A673 (cell line): ENCODE measurements at regions not wholly inside any gene's neighbourhood (a gene's known extent, or its start where the extent isn't known, plus 50 kb on each side); places are given as distances from the start of the nearest gene placed in this dataset.

Source experiments
- BruUV-seq: library from RNA; stranded (reverse); fragments of 400-500 nt; replicated peaks from 2 replicates; lab custom pipeline; 2021; lab: Mats Ljungman, UMichigan
- CTCF ChIA-PET: fragments of 300-600 bp; sonication (Branson Sonifier 250); formaldehyde crosslinking; loops from one replicate; lab custom pipeline; 2022; ENCODE audit warnings: antibody characterized with exemption; lab: Charles Lee
- POLR2A ChIA-PET: fragments of 300-600 bp; sonication (Branson Sonifier 250); formaldehyde crosslinking; loops from one replicate; lab custom pipeline; 2022; ENCODE audit warnings: antibody characterized with exemption; ENCODE audit not compliant: low non-redundant PET; lab: Charles Lee
- DNase-seq: peaks from one replicate; pipeline ENCODE4 v3.0.0-alpha.2; 2015; ENCODE audit warnings: low spot score
- H3K27ac ChIP-seq: fragments of 200-600 bp; sonication (generic); 2 replicates; pipeline ENCODE4 v1.5.1; 2016; ENCODE audit warnings: mixed run types, low read depth, mild to moderate bottlenecking, mixed read lengths, antibody characterized with exemption, low read length; ENCODE audit not compliant: poor library complexity, severe bottlenecking
- H3K27me3 ChIP-seq: fragments of 200-600 bp; sonication (generic); replicated peaks from 2 replicates; pipeline ENCODE4 v1.6.1; 2017; ENCODE audit warnings: mixed run types, low read depth, mild to moderate bottlenecking, mixed read lengths, antibody characterized with exemption, low read length; ENCODE audit not compliant: insufficient read depth, poor library complexity
- H3K36me3 ChIP-seq: fragments of 200-600 bp; sonication (generic); 2 replicates; pipeline ENCODE4 v1.6.1; 2016; ENCODE audit warnings: mixed run types, mild to moderate bottlenecking, mixed read lengths, antibody characterized with exemption, low read length; ENCODE audit not compliant: insufficient read depth, poor library complexity, severe bottlenecking
- H3K4me1 ChIP-seq: fragments of 200-600 bp; sonication (generic); 2 replicates; pipeline ENCODE4 v1.6.1; 2017; ENCODE audit warnings: mixed run types, mild to moderate bottlenecking, mixed read lengths, antibody characterized with exemption, low read length; ENCODE audit not compliant: insufficient read depth, poor library complexity, severe bottlenecking
- H3K4me3 ChIP-seq: fragments of 200-600 bp; sonication (generic); 2 replicates; pipeline ENCODE4 v1.5.1; 2016; ENCODE audit warnings: low read depth, mixed run types, mild to moderate bottlenecking, mixed read lengths, low read length; ENCODE audit not compliant: poor library complexity, severe bottlenecking
- H3K9me3 ChIP-seq: fragments of 200-600 bp; sonication (generic); 2 replicates; pipeline ENCODE4 v1.6.1; 2016; ENCODE audit warnings: mixed run types, low read depth, mild to moderate bottlenecking, mixed read lengths, antibody characterized with exemption, low read length; ENCODE audit not compliant: poor library complexity, severe bottlenecking
- EZH2 ChIP-seq: fragments of 200-600 bp; sonication (generic); IDR thresholded peaks from 2 replicates; pipeline ENCODE4 v1.6.1; 2017; ENCODE audit warnings: borderline replicate concordance, low read depth, mild to moderate bottlenecking, mixed read lengths, antibody characterized with exemption, low read length; ENCODE audit not compliant: poor library complexity, severe bottlenecking
- intact Hi-C: fragments of 100-400 bp; cut with micrococcal nuclease; formaldehyde crosslinking; loops from one replicate; pipeline ENCODE4 v1.10.0; 2022; ENCODE audit not compliant: unreplicated experiment
- TF ChIP-seq, protein P1 (sequence below): fragments of 300-800, 200-600 bp; sonication (generic); conservative IDR thresholded peaks from 2 replicates; pipeline ENCODE4 v1.5.1; 2017; ENCODE audit warnings: low read depth, mild to moderate bottlenecking, antibody characterized with exemption, low read length, moderate library complexity, mixed read lengths

DNA sequence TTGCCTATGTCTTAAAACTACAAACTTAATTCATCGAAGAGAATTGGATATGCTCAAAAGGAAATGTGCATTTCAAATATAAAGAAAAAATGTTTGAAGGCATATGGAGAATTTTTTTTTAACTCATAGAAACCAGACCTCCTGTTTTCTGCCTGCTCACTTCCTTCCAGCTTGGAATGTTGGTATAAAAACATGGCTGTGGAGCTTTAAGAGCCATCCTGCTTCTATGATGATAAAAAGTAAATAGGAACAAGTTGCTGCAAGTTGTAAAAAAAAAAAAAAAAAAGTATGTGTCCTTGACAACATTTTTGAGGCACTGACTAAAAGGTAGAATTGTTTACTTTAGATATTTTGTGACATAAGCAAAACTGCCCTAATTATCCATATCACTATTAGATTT, 1230.7 kb downstream of the PCDH9 start:
- ChIA-PET POLR2A (no interaction called here), CTCF (no interaction called here)
- DNase-seq: no peak
- Histone ChIP-seq H3K27ac (no peak overlapping the region), H3K36me3 (no peaks in the 10 kb centered on the region), H3K27me3 (no peaks in the 10 kb centered on the region), H3K4me3 (no peak overlapping the region), H3K9me3 (peaks cover 11% of the 10 kb centered on the region), H3K4me1 (no peaks in the 10 kb centered on the region)
- TF ChIP-seq, protein P1, sequence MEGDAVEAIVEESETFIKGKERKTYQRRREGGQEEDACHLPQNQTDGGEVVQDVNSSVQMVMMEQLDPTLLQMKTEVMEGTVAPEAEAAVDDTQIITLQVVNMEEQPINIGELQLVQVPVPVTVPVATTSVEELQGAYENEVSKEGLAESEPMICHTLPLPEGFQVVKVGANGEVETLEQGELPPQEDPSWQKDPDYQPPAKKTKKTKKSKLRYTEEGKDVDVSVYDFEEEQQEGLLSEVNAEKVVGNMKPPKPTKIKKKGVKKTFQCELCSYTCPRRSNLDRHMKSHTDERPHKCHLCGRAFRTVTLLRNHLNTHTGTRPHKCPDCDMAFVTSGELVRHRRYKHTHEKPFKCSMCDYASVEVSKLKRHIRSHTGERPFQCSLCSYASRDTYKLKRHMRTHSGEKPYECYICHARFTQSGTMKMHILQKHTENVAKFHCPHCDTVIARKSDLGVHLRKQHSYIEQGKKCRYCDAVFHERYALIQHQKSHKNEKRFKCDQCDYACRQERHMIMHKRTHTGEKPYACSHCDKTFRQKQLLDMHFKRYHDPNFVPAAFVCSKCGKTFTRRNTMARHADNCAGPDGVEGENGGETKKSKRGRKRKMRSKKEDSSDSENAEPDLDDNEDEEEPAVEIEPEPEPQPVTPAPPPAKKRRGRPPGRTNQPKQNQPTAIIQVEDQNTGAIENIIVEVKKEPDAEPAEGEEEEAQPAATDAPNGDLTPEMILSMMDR: no peak
- no peak for TF ChIP-seq EZH2
- BruUV-seq: no TSS peak
- intact Hi-C loops: no loop called here

DNA sequence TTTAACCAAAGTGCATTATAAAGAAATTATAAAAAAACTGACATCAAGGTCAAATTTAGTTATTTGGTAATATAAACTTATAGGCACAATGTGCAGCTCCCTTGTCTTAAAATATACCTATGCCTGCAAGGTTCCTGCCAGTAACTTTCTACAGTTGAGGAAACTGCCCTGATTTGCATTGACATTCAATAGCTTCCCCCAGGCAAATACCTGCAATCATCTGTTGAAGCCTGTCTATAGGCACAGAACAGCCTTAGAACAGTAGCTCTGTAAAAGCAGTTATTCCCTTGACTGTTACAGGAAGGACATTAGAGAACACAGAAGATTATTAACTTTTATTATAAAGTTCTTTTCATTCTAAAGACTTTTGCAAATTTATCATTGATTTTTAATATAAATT, 1239.5 kb downstream of the PCDH9 start:
- Histone ChIP-seq H3K9me3 (no peaks in the 10 kb centered on the region), H3K36me3 (no peaks in the 10 kb centered on the region), H3K27me3 (no peaks in the 10 kb centered on the region), H3K27ac (no peak overlapping the region), H3K4me1 (no peaks in the 10 kb centered on the region), H3K4me3 (no peak overlapping the region)
- intact Hi-C loops: no loop called here
- no peak for DNase-seq
- TF ChIP-seq, protein P1: no peak
- no peak for TF ChIP-seq EZH2
- no TSS peak for BruUV-seq
- ChIA-PET CTCF (no interaction called here), POLR2A (no interaction called here)

DNA sequence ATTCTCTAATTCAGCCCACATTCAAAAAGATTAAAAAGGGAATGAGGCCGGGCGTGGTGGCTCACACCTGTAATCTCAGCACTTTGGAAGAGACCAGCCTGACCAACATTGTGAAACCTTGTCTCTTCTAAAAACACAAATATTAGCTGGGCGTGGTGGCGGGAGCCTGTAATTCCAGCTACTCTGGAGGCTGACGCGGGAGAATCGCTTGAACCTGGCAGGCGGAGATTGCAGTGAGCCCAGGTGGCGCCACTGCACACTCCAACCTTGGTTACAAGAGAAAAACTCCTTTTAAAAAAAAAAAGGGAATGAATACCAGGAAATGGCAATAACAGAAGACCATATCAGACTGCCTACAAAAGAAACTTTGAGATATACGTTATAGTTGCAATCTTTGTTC, 1244.5 kb downstream of the PCDH9 start:
- Histone ChIP-seq H3K36me3 (no peaks in the 10 kb centered on the region), H3K27ac (no peak overlapping the region), H3K27me3 (no peaks in the 10 kb centered on the region), H3K9me3 (no peaks in the 10 kb centered on the region), H3K4me1 (no peaks in the 10 kb centered on the region), H3K4me3 (no peak overlapping the region)
- POLR2A ChIA-PET: no interaction called here
- no TSS peak for BruUV-seq
- DNase-seq: no peak
- intact Hi-C loops: no loop called here
- no peak for TF ChIP-seq EZH2
- TF ChIP-seq, protein P1: 0 out of 2 replicates have a peak, but pooled peaks have one; percentile 16
- CTCF ChIA-PET: no interaction called here
